Left hindlimb (tissue), 1 donor: ENCODE measurements at regions not wholly inside any gene's neighbourhood (a gene's known extent, or its start where the extent isn't known, plus 50 kb on each side); places are given as distances from the start of the nearest gene placed in this dataset.
A peak's percentile ranks its signal among the peaks of the same experiment; 100 is the strongest.
"Not testable (repeated sequence)": the region's sequence is repeated elsewhere in the genome, so short reads cannot be mapped to it uniquely, and the experiment has no call there.

ENCODE experiments used
- DNase-seq: peaks from one replicate; pipeline ENCODE4 v3.0.0-alpha.2; 2018

GRCh38 chr2:240243049-240243448 lies 102.6 kb upstream of the OTOS start:
- DNase-seq: not testable (repeated sequence)

- DNase-seq: peak; percentile 16
These were observed 104.1 kb upstream of the OTOS start for GRCh38 chr2:240244543-240244942.

- no peak for DNase-seq
These were observed 104.7 kb upstream of the OTOS start for GRCh38 chr2:240245184-240245583.

- peak; percentile 82 for DNase-seq
These were observed 105.2 kb upstream of the OTOS start for GRCh38 chr2:240245706-240246105.

GRCh38 chr2:240246173-240246820 lies 105.8 kb upstream of the OTOS start:
- DNase-seq: peak; percentile 13

GRCh38 chr2:240247241-240247867 lies 106.9 kb upstream of the OTOS start:
- DNase-seq: peak; percentile 25

GRCh38 chr2:240247868-240248720 lies 107.6 kb upstream of the OTOS start:
- peak; percentile 54 for DNase-seq

- peak; percentile 27 for DNase-seq
These were observed 108.4 kb upstream of the OTOS start for GRCh38 chr2:240248721-240249422.

- DNase-seq: peak; percentile 75
These were observed 109.1 kb upstream of the OTOS start for GRCh38 chr2:240249423-240250149.

GRCh38 chr2:240250150-240250984 lies 109.9 kb upstream of the OTOS start:
- no peak for DNase-seq

GRCh38 chr2:240250985-240251847 lies 110.8 kb upstream of the OTOS start:
- peak; percentile 83 for DNase-seq

GRCh38 chr2:240251848-240252190 lies 111.4 kb upstream of the OTOS start:
- DNase-seq: no peak

- DNase-seq: peak; percentile 10
These were observed 111.9 kb upstream of the OTOS start for GRCh38 chr2:240252191-240252871.

- DNase-seq: no peak
These were observed 112.5 kb upstream of the OTOS start for GRCh38 chr2:240252872-240253511.

GRCh38 chr2:240253583-240254145 lies 113.2 kb upstream of the OTOS start:
- DNase-seq: no peak

- DNase-seq: no peak
These were observed 114.1 kb upstream of the OTOS start for GRCh38 chr2:240254337-240255164.

- DNase-seq: no peak
These were observed 114.7 kb upstream of the OTOS start for GRCh38 chr2:240255165-240255491.
